ENCODE measurements at regions not wholly inside any gene's neighbourhood (a gene's known extent, or its start where the extent isn't known, plus 50 kb on each side); places are given as distances from the start of the nearest gene placed in this dataset.

DNA sequence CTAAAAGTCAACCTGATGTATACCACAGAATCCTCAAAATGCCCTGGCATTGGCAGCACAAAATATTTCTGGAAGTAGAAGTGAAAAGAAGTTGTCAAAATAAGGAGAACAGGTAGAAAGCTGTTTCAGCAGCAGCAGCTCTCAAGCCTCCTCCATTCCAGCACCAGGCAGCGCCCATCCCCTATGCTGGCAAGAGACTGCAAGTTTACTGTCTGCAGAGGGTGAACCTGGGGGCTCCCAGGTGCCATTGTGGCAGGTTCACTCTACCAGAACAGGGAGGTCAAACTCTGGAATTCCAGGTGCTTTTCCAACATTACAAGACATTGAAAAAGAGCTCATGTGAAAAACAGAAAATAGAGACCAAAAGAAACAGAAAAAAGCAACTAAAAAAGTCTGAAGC lies 128.8 kb upstream of the CTTNBP2NL start (continued):
- TF ChIP-seq TRIM24 (IDR thresholded peaks at IDR 0.05) (no peak), SOX6 (IDR thresholded peaks at IDR 0.05) (no peak), SNIP1 (IDR thresholded peaks at IDR 0.05; ENCODE audit: low read depth) (no peak), ZNF263 (CRISPR knock-in tag; IDR thresholded peaks at IDR 0.05; ENCODE audit: borderline replicate concordance) (no peak), ZNF324 (CRISPR knock-in tag; IDR thresholded peaks at IDR 0.05) (no peak)
- TF ChIP-seq, protein P1, sequence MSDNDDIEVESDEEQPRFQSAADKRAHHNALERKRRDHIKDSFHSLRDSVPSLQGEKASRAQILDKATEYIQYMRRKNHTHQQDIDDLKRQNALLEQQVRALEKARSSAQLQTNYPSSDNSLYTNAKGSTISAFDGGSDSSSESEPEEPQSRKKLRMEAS (CRISPR knock-in tag; IDR thresholded peaks at IDR 0.05): no peak

DNA sequence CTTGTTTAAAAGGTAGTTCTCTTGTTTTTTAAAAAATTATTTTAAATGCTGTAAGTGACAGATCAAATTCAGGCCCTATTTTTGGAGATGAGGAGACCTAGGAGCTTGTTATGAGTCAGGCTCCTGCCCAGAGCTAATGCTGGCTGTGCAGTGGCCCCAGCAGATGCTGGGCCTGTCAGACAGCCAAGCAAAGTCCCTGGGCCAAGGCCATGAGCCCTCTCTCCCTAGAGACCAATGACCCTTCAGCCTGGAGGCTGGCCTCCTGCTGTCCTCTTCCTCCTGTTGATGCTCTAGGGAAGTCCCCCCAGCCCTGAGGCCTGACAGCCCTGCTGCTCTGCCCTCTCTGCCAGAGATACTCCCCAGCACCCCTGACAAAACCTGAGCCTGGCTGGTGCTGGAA lies 128.1 kb upstream of the CTTNBP2NL start:
- no peak for FAIRE-seq

More for the DNA sequence above, 128.1 kb upstream of the CTTNBP2NL start:
- no peak overlapping the region for H3K9ac ChIP-seq (ENCODE audit: insufficient read depth in 1 of 2, low read depth in 2 of 2, low read length in 2 of 2)
- no peak for ATAC-seq
- no peaks in the 10 kb centered on the region for H3K36me3 ChIP-seq (ENCODE audit: control insufficient read depth, insufficient read depth, low read length)
- no peak for DNase-seq (ENCODE audit: extremely low read depth in 1 of 4, low spot score in 3 of 4)
- H2AFZ ChIP-seq (ENCODE audit: low read depth, low read length): no peak overlapping the region
- H3K27me3 ChIP-seq (ENCODE audit: control insufficient read depth in 2 of 2, insufficient read depth in 2 of 2, low read length in 2 of 2): no peaks in the 10 kb centered on the region
- H4K20me1 ChIP-seq (replicated peaks; ENCODE audit: control insufficient read depth, insufficient read depth, low read length): no peaks in the 10 kb centered on the region
- H3K4me1 ChIP-seq (replicated peaks in 1 of 2; ENCODE audit: control insufficient read depth in 2 of 2, insufficient read depth in 2 of 2, low read length in 2 of 2): peaks cover 0 to 9% of the 10 kb centered on the region in 2 experiments; a peak in 2 of 5 replicates
- no peaks in the 10 kb centered on the region for H3K79me2 ChIP-seq (ENCODE audit: control insufficient read depth, insufficient read depth, low read length)
- ChIA-PET CTCF (ENCODE audit: low intra/inter-chr PET ratio) (no interaction called here), POLR2A (interaction anchor here (0.6 kb wide), 1 partner anchor 207 kb away, joined by 3 read pairs; no protein-coding TSS in a partner anchor)
- TF ChIP-seq RBM34 (IDR thresholded peaks at IDR 0.05; ENCODE audit: borderline replicate concordance, insufficient read depth, low read length): no peak
- no peak for TF ChIP-seq POLR2G (IDR thresholded peaks at IDR 0.05; ENCODE audit: low read depth, low read length)
- TF ChIP-seq KAT2B (IDR thresholded peaks at IDR 0.05; ENCODE audit: low read depth, low read length): no peak
- no peak for TF ChIP-seq SOX6 (IDR thresholded peaks at IDR 0.05)
- no peak for TF ChIP-seq EWSR1 (IDR thresholded peaks at IDR 0.05; ENCODE audit: borderline replicate concordance, low read depth, partially characterized antibody)
- no peak for TF ChIP-seq SIN3A (IDR thresholded peaks at IDR 0.05; ENCODE audit: borderline replicate concordance in 2 of 2, control insufficient read depth in 1 of 2, low read depth in 2 of 2, low read length in 2 of 2)
- no peak for TF ChIP-seq SRSF9 (IDR thresholded peaks at IDR 0.05; ENCODE audit: borderline replicate concordance, low read depth, low read length)
- in situ Hi-C loops (cut with MboI): no loop called here
- no peak overlapping the region for H3K4me3 ChIP-seq
- H3K9me1 ChIP-seq (ENCODE audit: control insufficient read depth, insufficient read depth, low read length): no peaks in the 10 kb centered on the region
- H3K9me3 ChIP-seq (replicated peaks; ENCODE audit: control insufficient read depth, insufficient read depth, low read depth, low read length): no peaks in the 10 kb centered on the region
- no peak overlapping the region for H3K4me2 ChIP-seq (ENCODE audit: insufficient read depth, low read length)
- no TSS peak for BruUV-seq (replicated peaks)
- H3K27ac ChIP-seq (ENCODE audit: extremely low read depth, low read depth, low read length): no peak overlapping the region
- intact Hi-C loops (cut with micrococcal nuclease): no loop called here

Data from K562 (cell line).